ENCODE measurements at regions not wholly inside any gene's neighbourhood (a gene's known extent, or its start where the extent isn't known, plus 50 kb on each side); places are given as distances from the start of the nearest gene placed in this dataset.
A peak's percentile ranks its signal among the peaks of the same experiment; 100 is the strongest.
"Not testable (repeated sequence)": the region's sequence is repeated elsewhere in the genome, so short reads cannot be mapped to it uniquely, and the experiment has no call there.

DNA sequence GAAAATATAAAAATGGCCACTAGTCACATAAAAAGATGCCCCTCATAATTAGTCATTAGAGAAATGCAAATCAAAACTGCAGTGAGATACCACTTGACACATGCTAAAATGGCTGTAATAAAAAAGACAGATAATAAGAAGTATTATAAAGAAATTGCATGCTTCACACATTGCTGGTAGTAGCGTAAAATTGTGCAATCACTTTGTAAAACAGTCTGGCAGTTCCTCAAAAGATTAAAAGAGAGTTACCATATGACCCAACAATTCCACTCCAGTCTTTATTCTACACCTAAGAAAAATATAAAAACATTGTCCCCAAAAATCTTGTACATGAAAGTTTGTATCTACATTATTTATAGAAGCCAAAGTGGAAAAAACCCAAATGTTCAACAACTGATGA, 170.6 kb upstream of the FIGN start:
- TF ChIP-seq, protein P1, sequence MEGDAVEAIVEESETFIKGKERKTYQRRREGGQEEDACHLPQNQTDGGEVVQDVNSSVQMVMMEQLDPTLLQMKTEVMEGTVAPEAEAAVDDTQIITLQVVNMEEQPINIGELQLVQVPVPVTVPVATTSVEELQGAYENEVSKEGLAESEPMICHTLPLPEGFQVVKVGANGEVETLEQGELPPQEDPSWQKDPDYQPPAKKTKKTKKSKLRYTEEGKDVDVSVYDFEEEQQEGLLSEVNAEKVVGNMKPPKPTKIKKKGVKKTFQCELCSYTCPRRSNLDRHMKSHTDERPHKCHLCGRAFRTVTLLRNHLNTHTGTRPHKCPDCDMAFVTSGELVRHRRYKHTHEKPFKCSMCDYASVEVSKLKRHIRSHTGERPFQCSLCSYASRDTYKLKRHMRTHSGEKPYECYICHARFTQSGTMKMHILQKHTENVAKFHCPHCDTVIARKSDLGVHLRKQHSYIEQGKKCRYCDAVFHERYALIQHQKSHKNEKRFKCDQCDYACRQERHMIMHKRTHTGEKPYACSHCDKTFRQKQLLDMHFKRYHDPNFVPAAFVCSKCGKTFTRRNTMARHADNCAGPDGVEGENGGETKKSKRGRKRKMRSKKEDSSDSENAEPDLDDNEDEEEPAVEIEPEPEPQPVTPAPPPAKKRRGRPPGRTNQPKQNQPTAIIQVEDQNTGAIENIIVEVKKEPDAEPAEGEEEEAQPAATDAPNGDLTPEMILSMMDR (IDR thresholded peaks at IDR 0.05; ENCODE audit: borderline replicate concordance, insufficient read depth, low read depth, low read length), result no peak
- H3K4me3 ChIP-seq (ENCODE audit: low read depth, low read length), result no peak overlapping the region

GRCh38 chr2:163897799-163898198, 162.0 kb upstream of the FIGN start:
- TF ChIP-seq, protein P1 (IDR thresholded peaks at IDR 0.05; ENCODE audit: borderline replicate concordance, insufficient read depth, low read depth, low read length), result no peak
- H3K4me3 ChIP-seq (ENCODE audit: low read depth, low read length), result no peak overlapping the region

- not testable (repeated sequence) for H3K4me3 ChIP-seq (ENCODE audit: low read depth, low read length)
Observed at GRCh38 chr2:163893444-163893843, 157.6 kb upstream of the FIGN start.

GRCh38 chr2:163888591-163888990, 152.8 kb upstream of the FIGN start:
- TF ChIP-seq, protein P1 (IDR thresholded peaks at IDR 0.05; ENCODE audit: borderline replicate concordance, insufficient read depth, low read depth, low read length), result no peak
- H3K4me3 ChIP-seq (ENCODE audit: low read depth, low read length), result no peak overlapping the region

DNA sequence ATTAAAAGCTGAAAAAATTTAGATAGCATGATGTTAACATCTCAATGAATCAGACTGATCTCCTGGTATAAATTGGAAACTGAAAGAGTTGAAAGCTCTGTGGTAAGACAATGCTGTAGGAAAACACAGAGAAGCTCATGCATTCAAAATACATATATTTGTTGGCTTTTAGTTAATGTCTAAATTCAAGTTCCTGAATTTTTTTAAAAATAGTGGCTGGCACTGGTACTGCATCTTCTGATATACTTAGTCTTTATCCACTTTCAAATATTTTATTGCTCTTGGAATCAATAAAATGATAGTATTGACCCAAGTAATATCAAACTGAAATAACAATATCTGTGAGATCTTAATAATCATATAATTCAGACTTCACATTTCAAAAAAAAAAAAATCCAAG, 151.4 kb upstream of the FIGN start:
- no peak overlapping the region for H3K4me3 ChIP-seq (ENCODE audit: low read depth, low read length)
- TF ChIP-seq, protein P1 (IDR thresholded peaks at IDR 0.05; ENCODE audit: borderline replicate concordance, insufficient read depth, low read depth, low read length), result no peak

GRCh38 chr2:163884416-163884815, 148.6 kb upstream of the FIGN start:
- TF ChIP-seq, protein P1 (IDR thresholded peaks at IDR 0.05; ENCODE audit: borderline replicate concordance, insufficient read depth, low read depth, low read length), result no peak
- no peak overlapping the region for H3K4me3 ChIP-seq (ENCODE audit: low read depth, low read length)

- TF ChIP-seq, protein P1 (IDR thresholded peaks at IDR 0.05; ENCODE audit: borderline replicate concordance, insufficient read depth, low read depth, low read length), result peak; percentile 72
- H3K4me3 ChIP-seq (ENCODE audit: low read depth, low read length), result no peak overlapping the region
Observed at GRCh38 chr2:163878718-163879117, 142.9 kb upstream of the FIGN start.

DNA sequence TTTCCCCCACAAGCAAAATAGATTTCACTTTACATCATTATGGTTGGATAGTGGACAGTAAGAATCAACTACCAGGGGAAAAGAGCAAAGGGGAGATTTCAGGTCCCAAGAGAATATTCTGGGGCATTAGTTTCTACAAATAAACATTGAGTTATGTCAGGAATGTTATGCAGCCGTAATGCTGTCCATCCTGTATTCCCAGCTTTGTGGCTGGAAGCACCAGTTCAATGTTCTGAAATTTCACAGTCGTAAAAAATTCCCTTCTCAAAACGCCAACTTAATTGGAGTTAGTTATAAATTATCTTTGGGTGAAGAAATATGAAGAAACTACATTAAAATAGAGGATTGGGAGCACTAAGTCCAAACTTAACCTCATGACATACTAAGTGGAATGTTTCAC, 141.5 kb upstream of the FIGN start:
- no peak overlapping the region for H3K4me3 ChIP-seq (ENCODE audit: low read depth, low read length)
- TF ChIP-seq, protein P1 (IDR thresholded peaks at IDR 0.05; ENCODE audit: borderline replicate concordance, insufficient read depth, low read depth, low read length), result no peak
